ENCODE measurements at regions not wholly inside any gene's neighbourhood (a gene's known extent, or its start where the extent isn't known, plus 50 kb on each side); places are given as distances from the start of the nearest gene placed in this dataset.

DNA sequence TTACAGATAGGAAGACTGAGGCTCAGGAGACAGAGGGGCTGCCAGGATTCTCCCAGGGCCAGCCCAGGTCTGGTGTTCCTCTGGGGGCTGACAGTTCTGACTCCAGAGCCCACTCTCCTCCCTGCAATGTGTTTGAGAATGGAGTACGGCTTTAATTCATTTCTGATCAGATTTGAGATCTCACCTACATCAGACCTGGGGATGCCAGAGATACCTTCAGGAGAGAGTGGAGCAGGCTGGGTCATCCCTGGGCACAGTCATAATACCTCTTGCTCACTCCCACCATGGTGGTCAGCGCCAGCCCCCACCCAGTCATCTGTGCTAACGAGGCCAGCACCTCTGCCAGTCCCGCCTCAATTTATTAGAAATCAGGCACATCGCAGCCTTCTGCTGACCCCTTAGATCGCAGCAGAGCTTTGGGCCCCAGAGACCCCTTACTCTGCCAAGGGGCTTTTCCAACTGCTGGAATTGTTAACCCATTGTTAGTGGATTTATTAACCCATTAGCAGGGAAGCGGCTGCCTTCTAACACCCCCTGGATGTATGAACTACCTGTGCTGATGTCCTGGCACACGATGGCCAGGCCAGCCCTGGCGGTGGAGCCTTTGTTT is 352.1 kb downstream of the MATN1 start:
- no peak for ATAC-seq
- TF ChIP-seq, protein P1, sequence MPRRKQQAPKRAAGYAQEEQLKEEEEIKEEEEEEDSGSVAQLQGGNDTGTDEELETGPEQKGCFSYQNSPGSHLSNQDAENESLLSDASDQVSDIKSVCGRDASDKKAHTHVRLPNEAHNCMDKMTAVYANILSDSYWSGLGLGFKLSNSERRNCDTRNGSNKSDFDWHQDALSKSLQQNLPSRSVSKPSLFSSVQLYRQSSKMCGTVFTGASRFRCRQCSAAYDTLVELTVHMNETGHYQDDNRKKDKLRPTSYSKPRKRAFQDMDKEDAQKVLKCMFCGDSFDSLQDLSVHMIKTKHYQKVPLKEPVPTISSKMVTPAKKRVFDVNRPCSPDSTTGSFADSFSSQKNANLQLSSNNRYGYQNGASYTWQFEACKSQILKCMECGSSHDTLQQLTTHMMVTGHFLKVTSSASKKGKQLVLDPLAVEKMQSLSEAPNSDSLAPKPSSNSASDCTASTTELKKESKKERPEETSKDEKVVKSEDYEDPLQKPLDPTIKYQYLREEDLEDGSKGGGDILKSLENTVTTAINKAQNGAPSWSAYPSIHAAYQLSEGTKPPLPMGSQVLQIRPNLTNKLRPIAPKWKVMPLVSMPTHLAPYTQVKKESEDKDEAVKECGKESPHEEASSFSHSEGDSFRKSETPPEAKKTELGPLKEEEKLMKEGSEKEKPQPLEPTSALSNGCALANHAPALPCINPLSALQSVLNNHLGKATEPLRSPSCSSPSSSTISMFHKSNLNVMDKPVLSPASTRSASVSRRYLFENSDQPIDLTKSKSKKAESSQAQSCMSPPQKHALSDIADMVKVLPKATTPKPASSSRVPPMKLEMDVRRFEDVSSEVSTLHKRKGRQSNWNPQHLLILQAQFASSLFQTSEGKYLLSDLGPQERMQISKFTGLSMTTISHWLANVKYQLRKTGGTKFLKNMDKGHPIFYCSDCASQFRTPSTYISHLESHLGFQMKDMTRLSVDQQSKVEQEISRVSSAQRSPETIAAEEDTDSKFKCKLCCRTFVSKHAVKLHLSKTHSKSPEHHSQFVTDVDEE (CRISPR knock-in tag; IDR thresholded peaks at IDR 0.05), result no peak
- TF ChIP-seq ARNTL (CRISPR knock-in tag; IDR thresholded peaks at IDR 0.05; ENCODE audit: borderline replicate concordance, low read depth) (no peak), TOX (CRISPR knock-in tag; IDR thresholded peaks at IDR 0.05; ENCODE audit: borderline replicate concordance) (no peak), TCF4 (CRISPR knock-in tag; IDR thresholded peaks at IDR 0.05; ENCODE audit: borderline replicate concordance) (no peak), BACH2 (CRISPR knock-in tag; IDR thresholded peaks at IDR 0.05; ENCODE audit: borderline replicate concordance) (no peak), ZNF70 (CRISPR knock-in tag; IDR thresholded peaks at IDR 0.05) (no peak), ZNF565 (CRISPR knock-in tag; conservative IDR thresholded peaks at IDR 0.05; ENCODE audit: low read depth) (no peak), OSR1 (CRISPR knock-in tag; IDR thresholded peaks at IDR 0.05) (no peak)
- TF ChIP-seq, protein P2, sequence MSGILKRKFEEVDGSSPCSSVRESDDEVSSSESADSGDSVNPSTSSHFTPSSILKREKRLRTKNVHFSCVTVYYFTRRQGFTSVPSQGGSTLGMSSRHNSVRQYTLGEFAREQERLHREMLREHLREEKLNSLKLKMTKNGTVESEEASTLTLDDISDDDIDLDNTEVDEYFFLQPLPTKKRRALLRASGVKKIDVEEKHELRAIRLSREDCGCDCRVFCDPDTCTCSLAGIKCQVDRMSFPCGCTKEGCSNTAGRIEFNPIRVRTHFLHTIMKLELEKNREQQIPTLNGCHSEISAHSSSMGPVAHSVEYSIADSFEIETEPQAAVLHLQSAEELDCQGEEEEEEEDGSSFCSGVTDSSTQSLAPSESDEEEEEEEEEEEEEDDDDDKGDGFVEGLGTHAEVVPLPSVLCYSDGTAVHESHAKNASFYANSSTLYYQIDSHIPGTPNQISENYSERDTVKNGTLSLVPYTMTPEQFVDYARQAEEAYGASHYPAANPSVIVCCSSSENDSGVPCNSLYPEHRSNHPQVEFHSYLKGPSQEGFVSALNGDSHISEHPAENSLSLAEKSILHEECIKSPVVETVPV (CRISPR knock-in tag; IDR thresholded peaks at IDR 0.05), result no peak

DNA sequence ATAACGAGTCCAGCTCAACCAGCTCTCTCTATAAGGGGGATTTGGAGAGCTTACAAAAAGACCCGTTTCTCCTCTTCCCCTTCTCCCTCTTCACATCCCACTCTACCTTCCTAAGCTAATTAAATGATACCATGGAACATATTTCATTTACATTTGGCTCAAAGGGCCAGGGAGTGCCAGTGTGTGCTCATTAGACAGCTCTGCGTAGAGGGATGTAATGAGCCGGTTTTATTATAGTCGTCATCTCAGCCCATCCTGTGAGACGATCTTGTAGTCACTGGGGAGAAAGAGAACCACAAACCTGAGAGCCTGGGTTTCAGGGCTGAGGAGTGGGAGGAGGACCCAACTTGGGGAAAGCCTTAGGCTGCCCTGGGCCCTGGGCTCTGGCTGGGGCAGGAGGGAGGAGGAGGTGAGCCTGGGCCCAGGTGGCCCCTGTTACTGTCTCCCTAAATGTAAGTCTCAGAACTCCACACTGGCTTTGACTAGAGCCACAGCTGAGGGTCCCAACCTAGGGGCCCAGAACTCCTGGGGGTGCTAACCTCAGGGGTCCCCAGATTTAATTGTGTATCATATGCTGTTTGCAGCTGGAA is 354.6 kb downstream of the MATN1 start:
- ATAC-seq, result no peak
- no peak for TF ChIP-seq ISL1 (CRISPR knock-in tag; IDR thresholded peaks at IDR 0.05)
- TF ChIP-seq, protein P1 (CRISPR knock-in tag; IDR thresholded peaks at IDR 0.05), result no peak
- TF ChIP-seq ZNF70 (CRISPR knock-in tag; IDR thresholded peaks at IDR 0.05), result no peak
- TF ChIP-seq OSR1 (CRISPR knock-in tag; IDR thresholded peaks at IDR 0.05), result no peak
- no peak for TF ChIP-seq ZFP3 (CRISPR knock-in tag; IDR thresholded peaks at IDR 0.05)
- no peak for TF ChIP-seq GLIS3 (CRISPR knock-in tag; IDR thresholded peaks at IDR 0.05)
- TF ChIP-seq ARNTL (CRISPR knock-in tag; IDR thresholded peaks at IDR 0.05; ENCODE audit: borderline replicate concordance, low read depth), result no peak

DNA sequence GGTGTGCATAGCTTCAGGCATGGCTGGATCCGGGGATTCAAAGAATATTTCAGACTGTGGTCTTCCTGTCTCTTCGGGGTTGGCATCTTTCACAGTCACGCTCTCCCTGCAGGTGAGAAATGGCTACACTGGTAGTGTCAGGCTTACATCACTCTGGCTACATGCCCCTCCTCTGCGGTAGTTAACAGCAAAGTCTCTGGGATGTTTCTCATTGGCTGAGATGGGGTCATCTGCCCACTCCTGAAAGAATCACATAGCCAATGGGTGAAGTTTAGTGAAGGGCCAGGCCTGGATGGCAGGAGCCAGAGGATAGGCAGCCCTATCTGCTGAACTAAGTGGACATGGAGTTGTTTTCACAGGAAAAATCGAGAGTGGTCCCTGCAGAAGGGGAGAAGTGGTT is 356.5 kb downstream of the MATN1 start:
- no peak for ATAC-seq
- no peak for TF ChIP-seq ZFP30 (CRISPR knock-in tag; IDR thresholded peaks at IDR 0.05)
- TF ChIP-seq ARNTL (CRISPR knock-in tag; IDR thresholded peaks at IDR 0.05; ENCODE audit: borderline replicate concordance, low read depth), result no peak
- TF ChIP-seq, protein P2 (CRISPR knock-in tag; IDR thresholded peaks at IDR 0.05), result no peak
- no peak for TF ChIP-seq ZNF8 (CRISPR knock-in tag; IDR thresholded peaks at IDR 0.05)
- TF ChIP-seq, protein P1 (CRISPR knock-in tag; IDR thresholded peaks at IDR 0.05), result no peak
- no peak for TF ChIP-seq OSR1 (CRISPR knock-in tag; IDR thresholded peaks at IDR 0.05)
- no peak for TF ChIP-seq ISL1 (CRISPR knock-in tag; IDR thresholded peaks at IDR 0.05)
- TF ChIP-seq TOX (CRISPR knock-in tag; IDR thresholded peaks at IDR 0.05; ENCODE audit: borderline replicate concordance), result no peak
- no peak for TF ChIP-seq GLIS3 (CRISPR knock-in tag; IDR thresholded peaks at IDR 0.05)
- no peak for TF ChIP-seq CSDC2 (CRISPR knock-in tag; IDR thresholded peaks at IDR 0.05)
